Upper lobe of left lung (tissue), 6 donors: ENCODE measurements at regions not wholly inside any gene's neighbourhood (a gene's known extent, or its start where the extent isn't known, plus 50 kb on each side); places are given as distances from the start of the nearest gene placed in this dataset.

Experiments
- ATAC-seq, 2 donors: fragments of 200-7000 bp; cut with Tn5 transposase; one replicate each; pipeline ENCODE4 v1.9.1; 2022; ENCODE audit warnings: mild to moderate bottlenecking in 2 of 2, moderate library complexity in 2 of 2; ENCODE audit not compliant: low FRiP score in 2 of 2
- DNase-seq, 2 donors: peaks; one replicate each; pipeline ENCODE4 v3.0.0-alpha.2; 2019 to 2020
- H3K27ac ChIP-seq, 4 donors: fragments of 200-600 bp; sonication (generic); one replicate each; pipeline ENCODE4 v1.5.1; 2016 to 2019
- H3K27me3 ChIP-seq, 4 donors: fragments of 200-600 bp; sonication (generic); one replicate each; pipeline ENCODE4 v1.5.1; 2017 to 2019
- H3K36me3 ChIP-seq, 4 donors: fragments of 200-600 bp; sonication (generic); one replicate each; pipeline ENCODE4 v1.5.1; 2016 to 2019
- H3K4me1 ChIP-seq, 4 donors: fragments of 200-600 bp; sonication (generic); one replicate each; pipeline ENCODE4 v1.5.1; 2018 to 2019
- H3K4me3 ChIP-seq, 4 donors: fragments of 200-600 bp; sonication (generic); one replicate each; pipeline ENCODE4 v1.5.1; 2017 to 2019; ENCODE audit warnings: mild to moderate bottlenecking in 2 of 4, moderate library complexity in 1 of 4
- H3K9me3 ChIP-seq, 4 donors: fragments of 200-600 bp; sonication (generic); one replicate each; pipeline ENCODE4 v1.5.1; 2018 to 2019
- CTCF ChIP-seq, 6 experiments: fragments of 450-650 bp in 4 of 6; fragments of 200-600 bp in 2 of 6; sonication (generic) in 2 of 6; IDR thresholded peaks; one replicate each; pipeline ENCODE4 v1.5.1; 2016 to 2019; ENCODE audit warnings: antibody characterized with exemption in 6 of 6
- EP300 ChIP-seq, 4 donors: sonication (generic); formaldehyde crosslinking; IDR thresholded peaks; one replicate each; pipeline ENCODE4 v1.5.1; 2017; ENCODE audit warnings: antibody characterized with exemption in 4 of 4, control low read depth in 2 of 4
- POLR2A ChIP-seq, 4 donors: fragments of 450-650 bp; IDR thresholded peaks; one replicate each; pipeline ENCODE4 v1.5.1; 2016 to 2017; ENCODE audit warnings: antibody characterized with exemption in 4 of 4, mild to moderate bottlenecking in 2 of 4
- POLR2AphosphoS5 ChIP-seq, 2 donors: sonication (generic); formaldehyde crosslinking; IDR thresholded peaks; one replicate each; pipeline ENCODE4 v1.5.1; 2017; ENCODE audit warnings: antibody characterized with exemption in 2 of 2
- WGBS, 2 donors: methylation state at CpG; one replicate each; pipeline ENCODE4 v1.1.5; 2017 to 2018; 5-methylcytosine and 5-hydroxymethylcytosine counted together
- donor health status: DM: no; HTN: no; CAD: no; lungs with moderate emphysema.
- donor health status: DM: no; HTN: yes; CAD: no; lungs with severe emphysema.

- WGBS, 2 donors: 89 to 100% methylated on average over 5 of the region's 5 CpGs
- H3K36me3 ChIP-seq: no peaks in the 10 kb centered on the region
- DNase-seq (peak in 1 of 2 donors; percentile 9), ATAC-seq (no peak)
- H3K4me1 ChIP-seq: no peaks in the 10 kb centered on the region
- TF ChIP-seq POLR2A (IDR thresholded peaks at IDR 0.05) (no peak), EP300 (IDR thresholded peaks at IDR 0.05) (no peak), POLR2AphosphoS5 (IDR thresholded peaks at IDR 0.05) (no peak), CTCF (IDR thresholded peaks at IDR 0.05) (no peak)
- H3K9me3 ChIP-seq: no peaks in the 10 kb centered on the region
- no peak overlapping the region for H3K4me3 ChIP-seq
- no peaks in the 10 kb centered on the region for H3K27me3 ChIP-seq
- H3K27ac ChIP-seq: no peak overlapping the region
Measured at GRCh38 chr15:69610858-69611257, 158.2 kb downstream of the RPLP1 start.

- H3K36me3 ChIP-seq: no peaks in the 10 kb centered on the region
- H3K4me3 ChIP-seq: no peak overlapping the region
- H3K4me1 ChIP-seq: no peaks in the 10 kb centered on the region
- 75 to 82% methylated on average over 2 of the region's 2 CpGs for WGBS, 2 donors
- TF ChIP-seq EP300 (IDR thresholded peaks at IDR 0.05) (no peak), CTCF (IDR thresholded peaks at IDR 0.05) (no peak), POLR2AphosphoS5 (IDR thresholded peaks at IDR 0.05) (no peak), POLR2A (IDR thresholded peaks at IDR 0.05) (no peak)
- DNase-seq (peak in 1 of 2 donors; percentile 5), ATAC-seq (no peak)
- no peaks in the 10 kb centered on the region for H3K27me3 ChIP-seq
- no peaks in the 10 kb centered on the region for H3K9me3 ChIP-seq
- no peak overlapping the region for H3K27ac ChIP-seq
Measured at GRCh38 chr15:69612112-69612511, 159.5 kb downstream of the RPLP1 start.

- Histone ChIP-seq H3K4me3 (no peak overlapping the region), H3K27me3 (no peaks in the 10 kb centered on the region), H3K4me1 (no peaks in the 10 kb centered on the region), H3K36me3 (no peaks in the 10 kb centered on the region), H3K27ac (no peak overlapping the region), H3K9me3 (no peaks in the 10 kb centered on the region)
- ATAC-seq (no peak), DNase-seq (peak in 1 of 2 donors; percentile 8)
- no peak for TF ChIP-seq POLR2AphosphoS5 (IDR thresholded peaks at IDR 0.05)
- TF ChIP-seq EP300 (IDR thresholded peaks at IDR 0.05): no peak
- no peak for TF ChIP-seq POLR2A (IDR thresholded peaks at IDR 0.05)
- TF ChIP-seq CTCF (IDR thresholded peaks at IDR 0.05): no peak
- WGBS, 2 donors: 59 to 64% methylated on average over 6 of the region's 6 CpGs
Measured at GRCh38 chr15:69613182-69613581, 160.6 kb downstream of the RPLP1 start.

- H3K36me3 ChIP-seq: no peaks in the 10 kb centered on the region
- no peaks in the 10 kb centered on the region for H3K9me3 ChIP-seq
- no peak for ATAC-seq
- DNase-seq: no peak
- no peak overlapping the region for H3K4me3 ChIP-seq
- TF ChIP-seq POLR2A (IDR thresholded peaks at IDR 0.05) (no peak), EP300 (IDR thresholded peaks at IDR 0.05) (no peak), CTCF (IDR thresholded peaks at IDR 0.05) (no peak), POLR2AphosphoS5 (IDR thresholded peaks at IDR 0.05) (no peak)
- no peaks in the 10 kb centered on the region for H3K27me3 ChIP-seq
- no peak overlapping the region for H3K27ac ChIP-seq
- WGBS, 2 donors: 92 to 94% methylated on average over 2 of the region's 2 CpGs
- no peaks in the 10 kb centered on the region for H3K4me1 ChIP-seq
Measured at GRCh38 chr15:69613988-69614387, 161.4 kb downstream of the RPLP1 start.

- Histone ChIP-seq H3K27ac (no peak overlapping the region), H3K36me3 (no peaks in the 10 kb centered on the region), H3K4me3 (no peak overlapping the region), H3K27me3 (no peaks in the 10 kb centered on the region), H3K4me1 (no peaks in the 10 kb centered on the region), H3K9me3 (no peaks in the 10 kb centered on the region)
- no peak for DNase-seq
- 84 to 89% methylated on average over 5 of the region's 5 CpGs for WGBS, 2 donors
- TF ChIP-seq POLR2A (IDR thresholded peaks at IDR 0.05) (no peak), EP300 (IDR thresholded peaks at IDR 0.05) (no peak), CTCF (IDR thresholded peaks at IDR 0.05) (no peak)
- ATAC-seq: no peak
Measured at GRCh38 chr15:69615736-69616135, 163.1 kb downstream of the RPLP1 start.
